ENCODE measurements at regions not wholly inside any gene's neighbourhood (a gene's known extent, or its start where the extent isn't known, plus 50 kb on each side); places are given as distances from the start of the nearest gene placed in this dataset.

GRCh38 chr4:124596816-124597215 is 115.7 kb downstream of the ANKRD50 start:
- in situ Hi-C loops (cut with MboI; ENCODE audit: low sequenced_read_pairs) = no loop called here

- in situ Hi-C loops (cut with MboI; ENCODE audit: low sequenced_read_pairs) = no loop called here
Measured at GRCh38 chr4:124610211-124610610, 102.3 kb downstream of the ANKRD50 start.

Measured in HL-60/S4 treated with phorbol 12-myristate 13-acetate at 8.2 ng/mL for 4 days and 3 days (cell line).